ENCODE measurements at regions not wholly inside any gene's neighbourhood (a gene's known extent, or its start where the extent isn't known, plus 50 kb on each side); places are given as distances from the start of the nearest gene placed in this dataset.

DNA sequence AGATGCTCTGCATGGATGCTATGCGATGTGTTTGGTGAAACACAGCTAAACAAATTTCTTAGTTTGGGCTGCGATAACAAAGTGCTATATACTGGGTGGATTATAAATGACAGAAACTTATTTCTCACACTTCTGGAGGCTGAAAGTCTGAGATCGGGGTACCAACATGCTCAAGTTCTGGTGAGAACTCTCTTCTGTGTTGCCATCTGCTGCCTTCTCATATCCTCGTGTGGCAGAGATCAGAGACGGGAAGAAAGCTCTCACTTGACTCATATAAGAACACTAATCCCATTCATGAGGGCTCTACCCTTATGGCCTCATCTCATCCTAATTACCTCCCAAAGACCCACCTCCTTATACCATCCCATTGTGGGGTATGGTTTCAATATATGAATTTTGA, 162.0 kb upstream of the DTNBP1 start:
- TF ChIP-seq, protein P1, sequence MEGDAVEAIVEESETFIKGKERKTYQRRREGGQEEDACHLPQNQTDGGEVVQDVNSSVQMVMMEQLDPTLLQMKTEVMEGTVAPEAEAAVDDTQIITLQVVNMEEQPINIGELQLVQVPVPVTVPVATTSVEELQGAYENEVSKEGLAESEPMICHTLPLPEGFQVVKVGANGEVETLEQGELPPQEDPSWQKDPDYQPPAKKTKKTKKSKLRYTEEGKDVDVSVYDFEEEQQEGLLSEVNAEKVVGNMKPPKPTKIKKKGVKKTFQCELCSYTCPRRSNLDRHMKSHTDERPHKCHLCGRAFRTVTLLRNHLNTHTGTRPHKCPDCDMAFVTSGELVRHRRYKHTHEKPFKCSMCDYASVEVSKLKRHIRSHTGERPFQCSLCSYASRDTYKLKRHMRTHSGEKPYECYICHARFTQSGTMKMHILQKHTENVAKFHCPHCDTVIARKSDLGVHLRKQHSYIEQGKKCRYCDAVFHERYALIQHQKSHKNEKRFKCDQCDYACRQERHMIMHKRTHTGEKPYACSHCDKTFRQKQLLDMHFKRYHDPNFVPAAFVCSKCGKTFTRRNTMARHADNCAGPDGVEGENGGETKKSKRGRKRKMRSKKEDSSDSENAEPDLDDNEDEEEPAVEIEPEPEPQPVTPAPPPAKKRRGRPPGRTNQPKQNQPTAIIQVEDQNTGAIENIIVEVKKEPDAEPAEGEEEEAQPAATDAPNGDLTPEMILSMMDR (IDR thresholded peaks at IDR 0.05) = no peak
- 80 to 86% (median 86%) methylated on average over 5 of the region's 5 CpGs for WGBS, 3 donors
- intact Hi-C loops (cut with DNase I) = no loop called here
- Histone ChIP-seq H3K9me3 (no peaks in the 10 kb centered on the region), H3K4me1 (no peaks in the 10 kb centered on the region), H3K27me3 (ENCODE audit: insufficient read depth in 3 of 3, low read length in 2 of 3) (no peaks in the 10 kb centered on the region), H3K36me3 (ENCODE audit: insufficient read depth in 1 of 2, low read depth in 1 of 2) (no peaks in the 10 kb centered on the region), H3K27ac (no peak overlapping the region), H3K4me3 (no peak overlapping the region)
- ATAC-seq = no peak
- DNase-seq = no peak

DNA sequence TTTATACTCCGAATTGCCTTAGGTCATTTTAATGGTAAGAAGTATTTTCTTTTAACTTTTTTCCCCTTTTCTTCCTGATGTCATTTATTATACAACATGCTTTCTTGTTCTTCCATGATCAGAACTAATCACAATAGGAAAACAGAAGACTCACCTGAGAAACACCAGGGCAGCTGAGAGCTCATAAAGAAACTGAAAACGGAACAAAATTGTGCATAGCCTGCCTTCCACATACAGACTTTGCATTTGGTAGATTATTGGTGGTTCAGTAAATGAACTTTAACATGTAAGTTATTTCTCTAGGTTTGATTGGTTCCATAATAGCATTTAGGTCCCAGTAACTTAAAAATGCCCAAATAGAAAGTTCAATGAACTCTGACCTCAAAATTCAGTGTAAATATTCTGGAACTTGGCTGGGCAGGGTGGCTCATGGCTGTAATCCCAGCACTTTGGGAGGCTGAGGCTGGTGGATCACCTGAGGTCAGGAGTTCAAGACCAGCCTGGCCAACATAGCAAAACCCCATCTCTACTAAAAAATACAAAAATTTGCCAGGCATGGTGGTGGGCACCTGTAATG, 161.1 kb upstream of the DTNBP1 start:
- H3K27me3 ChIP-seq (ENCODE audit: insufficient read depth in 3 of 3, low read length in 2 of 3) = no peaks in the 10 kb centered on the region
- ATAC-seq = no peak
- TF ChIP-seq, protein P1 (IDR thresholded peaks at IDR 0.05) = no peak
- H3K9me3 ChIP-seq = no peaks in the 10 kb centered on the region
- no peak overlapping the region for H3K4me3 ChIP-seq
- WGBS, 3 donors = 64 to 69% (median 66%) methylated on average over 2 of the region's 2 CpGs
- DNase-seq = no peak
- no peak overlapping the region for H3K27ac ChIP-seq
- no peaks in the 10 kb centered on the region for H3K4me1 ChIP-seq
- H3K36me3 ChIP-seq (ENCODE audit: insufficient read depth in 1 of 2, low read depth in 1 of 2) = no peaks in the 10 kb centered on the region
- intact Hi-C loops (cut with DNase I) = no loop called here

DNA sequence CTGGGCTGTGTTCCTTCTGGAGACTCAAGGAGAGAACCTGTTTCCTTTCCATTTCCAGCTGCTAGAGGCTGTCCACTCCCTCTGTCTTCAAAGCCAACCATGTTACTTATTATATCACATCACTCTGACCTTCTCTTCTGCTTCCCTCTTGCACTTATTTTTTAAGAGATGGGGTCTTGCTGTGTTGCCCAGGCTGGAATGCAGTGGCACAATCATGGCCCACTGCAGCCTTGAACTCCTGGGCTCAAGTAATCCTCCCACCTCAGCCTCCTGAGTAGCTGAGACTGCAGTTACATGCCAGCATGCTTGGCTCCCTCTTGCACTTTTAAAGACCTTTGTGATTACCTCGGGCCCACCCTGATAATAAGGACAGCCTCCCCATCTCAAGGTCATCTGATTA, 160.0 kb upstream of the DTNBP1 start:
- ATAC-seq = no peak
- intact Hi-C loops (cut with DNase I) = no loop called here
- TF ChIP-seq, protein P1 (IDR thresholded peaks at IDR 0.05) = no peak
- H3K27ac ChIP-seq = no peak overlapping the region
- H3K9me3 ChIP-seq = no peaks in the 10 kb centered on the region
- H3K36me3 ChIP-seq (ENCODE audit: insufficient read depth in 1 of 2, low read depth in 1 of 2) = no peaks in the 10 kb centered on the region
- H3K4me1 ChIP-seq = no peaks in the 10 kb centered on the region
- WGBS, 3 donors = 43 to 78% (median 75%) methylated on average over 1 of the region's 1 CpG
- H3K4me3 ChIP-seq = no peak overlapping the region
- H3K27me3 ChIP-seq (ENCODE audit: insufficient read depth in 3 of 3, low read length in 2 of 3) = no peaks in the 10 kb centered on the region
- DNase-seq = no peak

DNA sequence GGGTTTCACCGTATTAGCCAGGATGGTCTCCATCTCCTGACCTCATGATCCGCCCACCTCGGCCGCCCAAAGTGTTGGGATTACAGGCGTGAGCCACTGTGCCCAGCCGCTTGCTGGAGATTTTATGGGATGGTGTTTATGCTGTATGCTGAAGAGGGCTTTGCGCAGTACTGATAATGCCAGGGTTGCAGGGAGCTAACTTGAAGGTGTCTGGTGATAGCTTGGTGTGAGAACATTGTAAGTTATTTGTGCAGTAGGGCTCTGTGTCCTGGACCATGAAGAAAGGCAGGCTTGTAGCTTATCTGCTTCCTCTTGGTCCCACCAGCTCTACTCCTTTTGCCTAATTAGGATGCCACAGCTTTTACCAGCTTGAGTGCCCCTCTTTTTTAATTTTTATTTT, 157.0 kb upstream of the DTNBP1 start:
- TF ChIP-seq, protein P1 (IDR thresholded peaks at IDR 0.05) = no peak
- 93 to 99% (median 94%) methylated on average over 7 of the region's 7 CpGs for WGBS, 3 donors
- H3K27me3 ChIP-seq (ENCODE audit: insufficient read depth in 3 of 3, low read length in 2 of 3) = no peaks in the 10 kb centered on the region

DNA sequence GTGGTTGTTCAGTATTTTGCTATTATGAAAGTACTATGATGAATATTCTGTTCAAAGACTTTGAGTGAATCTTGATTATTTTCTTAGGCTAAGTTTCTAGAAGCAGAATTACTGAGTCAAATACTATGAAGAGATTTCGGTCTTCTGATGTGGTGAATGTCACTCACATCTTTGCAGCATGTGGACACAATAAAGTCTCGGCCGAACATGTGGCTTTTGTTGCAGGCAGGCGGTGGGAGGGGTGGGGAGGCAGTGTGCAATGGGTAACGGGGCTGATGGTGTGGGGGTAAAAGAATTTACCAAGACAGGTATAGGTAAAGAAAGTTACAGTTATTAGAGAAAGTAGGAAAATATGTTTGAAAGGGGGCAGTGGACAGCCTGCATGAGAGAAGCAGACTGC, 156.4 kb upstream of the DTNBP1 start:
- TF ChIP-seq, protein P1 (IDR thresholded peaks at IDR 0.05) = no peak
- H3K4me1 ChIP-seq = no peaks in the 10 kb centered on the region
- H3K9me3 ChIP-seq = no peaks in the 10 kb centered on the region
- intact Hi-C loops (cut with DNase I) = no loop called here
- H3K36me3 ChIP-seq (ENCODE audit: insufficient read depth in 1 of 2, low read depth in 1 of 2) = no peaks in the 10 kb centered on the region
- no peak for ATAC-seq
- WGBS, 3 donors = 75 to 78% (median 78%) methylated on average over 5 of the region's 5 CpGs
- H3K27me3 ChIP-seq (ENCODE audit: insufficient read depth in 3 of 3, low read length in 2 of 3) = no peaks in the 10 kb centered on the region
- no peak overlapping the region for H3K27ac ChIP-seq
- DNase-seq = no peak
- no peak overlapping the region for H3K4me3 ChIP-seq

More for the DNA sequence above, 157.0 kb upstream of the DTNBP1 start:
- Histone ChIP-seq H3K27ac (no peak overlapping the region), H3K9me3 (no peaks in the 10 kb centered on the region), H3K4me3 (no peak overlapping the region), H3K4me1 (no peaks in the 10 kb centered on the region), H3K36me3 (ENCODE audit: insufficient read depth in 1 of 2, low read depth in 1 of 2) (no peaks in the 10 kb centered on the region)
- DNase-seq (no peak), ATAC-seq (no peak)
- intact Hi-C loops (cut with DNase I) = no loop called here
